ENCODE measurements at regions not wholly inside any gene's neighbourhood (a gene's known extent, or its start where the extent isn't known, plus 50 kb on each side); places are given as distances from the start of the nearest gene placed in this dataset.

- DNase-seq (ENCODE audit: low read depth), result no peak
Measured at GRCh38 chr13:105127732-105128131, 1407.7 kb downstream of the EFNB2 start.

GRCh38 chr13:105121221-105121620, 1414.2 kb downstream of the EFNB2 start:
- DNase-seq (ENCODE audit: low read depth), result no peak

- DNase-seq (ENCODE audit: low read depth), result no peak
Measured at GRCh38 chr13:105118426-105118985, 1417.0 kb downstream of the EFNB2 start.

- DNase-seq (ENCODE audit: low read depth), result no peak
Measured at GRCh38 chr13:105116966-105117365, 1418.5 kb downstream of the EFNB2 start.

- DNase-seq (ENCODE audit: low read depth), result no peak
Measured at GRCh38 chr13:105112561-105112960, 1422.9 kb downstream of the EFNB2 start.

- no peak for DNase-seq (ENCODE audit: low read depth)
Measured at GRCh38 chr13:105107781-105108180, 1427.7 kb downstream of the EFNB2 start.

GRCh38 chr13:105105471-105105870, 1430.0 kb downstream of the EFNB2 start:
- no peak for DNase-seq (ENCODE audit: low read depth)

GRCh38 chr13:105097521-105097920, 1437.9 kb downstream of the EFNB2 start:
- no peak for DNase-seq (ENCODE audit: low read depth)

- DNase-seq (ENCODE audit: low read depth), result no peak
Measured at GRCh38 chr13:105089858-105090643, 1445.4 kb downstream of the EFNB2 start.

GRCh38 chr13:105087945-105088344, 1447.5 kb downstream of the EFNB2 start:
- no peak for DNase-seq (ENCODE audit: low read depth)

GRCh38 chr13:105084931-105085330, 1450.5 kb downstream of the EFNB2 start:
- no peak for DNase-seq (ENCODE audit: low read depth)

GRCh38 chr13:105083992-105084391, 1451.5 kb downstream of the EFNB2 start:
- DNase-seq (ENCODE audit: low read depth), result no peak

GRCh38 chr13:105074755-105075154, 1460.7 kb downstream of the EFNB2 start:
- DNase-seq (ENCODE audit: low read depth), result no peak

GRCh38 chr13:105073041-105073440, 1462.4 kb downstream of the EFNB2 start:
- no peak for DNase-seq (ENCODE audit: low read depth)

GRCh38 chr13:105070452-105070851, 1465.0 kb downstream of the EFNB2 start:
- no peak for DNase-seq (ENCODE audit: low read depth)

GRCh38 chr13:105069106-105069505, 1466.4 kb downstream of the EFNB2 start:
- DNase-seq (ENCODE audit: low read depth), result no peak

GRCh38 chr13:105063676-105064075, 1471.8 kb downstream of the EFNB2 start:
- DNase-seq (ENCODE audit: low read depth), result no peak

- DNase-seq (ENCODE audit: low read depth), result no peak
Measured at GRCh38 chr13:105059786-105060185, 1475.7 kb downstream of the EFNB2 start.

- no peak for DNase-seq (ENCODE audit: low read depth)
Measured at GRCh38 chr13:105058517-105058916, 1476.9 kb downstream of the EFNB2 start.

GRCh38 chr13:105052711-105053110, 1482.8 kb downstream of the EFNB2 start:
- DNase-seq (ENCODE audit: low read depth), result no peak

- no peak for DNase-seq (ENCODE audit: low read depth)
Measured at GRCh38 chr13:105050686-105051085, 1484.8 kb downstream of the EFNB2 start.

- no peak for DNase-seq (ENCODE audit: low read depth)
Measured at GRCh38 chr13:105048677-105049076, 1486.8 kb downstream of the EFNB2 start.

GRCh38 chr13:105047676-105048295, 1487.7 kb downstream of the EFNB2 start:
- DNase-seq (ENCODE audit: low read depth), result no peak

All from activated T-cell treated with anti-CD3 and anti-CD28 coated beads for 1 hour (primary cell).